Heart left ventricle (tissue), 16 donors: ENCODE measurements at regions not wholly inside any gene's neighbourhood (a gene's known extent, or its start where the extent isn't known, plus 50 kb on each side); places are given as distances from the start of the nearest gene placed in this dataset.

Experiments
- ATAC-seq, 4 donors: fragments of 200-7000 bp; cut with Tn5 transposase; one replicate each; pipeline ENCODE4 v1.9.1; 2020 to 2022; ENCODE audit warnings: moderate library complexity in 4 of 4, mild to moderate bottlenecking in 3 of 4, moderate number of reproducible peaks in 1 of 4
- DNase-seq, 5 donors: peaks; one replicate each; pipeline ENCODE4 v3.0.0-alpha.2; 2020
- H3K27ac ChIP-seq, 12 donors: fragments of 200-600 bp; sonication (generic) in 4 of 12; one replicate each; pipeline versions ENCODE4 v1.5.0 to v1.8.0; 2016 to 2022; ENCODE audit warnings: mild to moderate bottlenecking in 2 of 12
- H3K27me3 ChIP-seq, 9 donors: fragments of 200-600 bp; sonication (generic) in 2 of 9; one replicate each; pipeline versions ENCODE4 v1.5.1 to v1.8.0; 2016 to 2022; ENCODE audit warnings: mild to moderate bottlenecking in 3 of 9
- H3K36me3 ChIP-seq, 9 donors: fragments of 200-600 bp; sonication (generic) in 2 of 9; one replicate each; pipeline versions ENCODE4 v1.5.0 to v1.8.0; 2018 to 2022; ENCODE audit warnings: mild to moderate bottlenecking in 2 of 9
- H3K4me1 ChIP-seq, 12 donors: fragments of 200-600 bp; sonication (generic) in 4 of 12; one replicate each; pipeline versions ENCODE4 v1.5.0 to v1.8.0; 2016 to 2022; ENCODE audit warnings: mild to moderate bottlenecking in 3 of 12
- H3K4me3 ChIP-seq, 12 donors: fragments of 200-600 bp; sonication (generic) in 4 of 12; one replicate each; pipeline versions ENCODE4 v1.5.0 to v1.8.0; 2017 to 2022; ENCODE audit warnings: mild to moderate bottlenecking in 9 of 12, moderate library complexity in 4 of 12
- H3K9me3 ChIP-seq, 12 donors: fragments of 200-600 bp; sonication (generic) in 4 of 12; one replicate each; pipeline versions ENCODE4 v1.5.0 to v1.8.0; 2016 to 2022; ENCODE audit warnings: mild to moderate bottlenecking in 1 of 12
- CTCF ChIP-seq, 12 donors: fragments of 200-600 bp; sonication (generic) in 4 of 12; IDR thresholded peaks; one replicate each; pipeline versions ENCODE4 v1.5.0 to v1.8.0; 2018 to 2022; ENCODE audit warnings: antibody characterized with exemption in 12 of 12, mild to moderate bottlenecking in 5 of 12
- POLR2A ChIP-seq, 2 donors: fragments of 450-650 bp; IDR thresholded peaks; one replicate each; pipeline ENCODE4 v1.6.1; 2017; ENCODE audit warnings: antibody characterized with exemption in 2 of 2, mild to moderate bottlenecking in 2 of 2, moderate library complexity in 2 of 2
- WGBS, 4 donors: extraction: QIAGEN DNeasy Blood & Tissue Kit in 2 of 4; methylation state at CpG; one replicate each; pipeline versions ENCODE4 v1.1.5 to v1.1.7; 2013 to 2018; 5-methylcytosine and 5-hydroxymethylcytosine counted together
- intact Hi-C, 10 donors: fragments of 100-400 bp; cut with DNase I; formaldehyde crosslinking; loops; one replicate each; pipeline versions ENCODE4 v1.11.1 to v1.14.2; 2022
- donor health status: ischemic (EF 13 %, LVEDD 7.1; RV severe dilation, severe dysfunction).
- donor health status: healthy with polysubstance abuse.
- donor health status: DM: no; HTN: yes; CAD: no.
- donor health status: DM: no; HTN: no; CAD: no.
- donor health status: ischemic (EF 25% LVEDD 6.9; RV normal size, moderate dysfunction).
- donor health status: ischemic (EF 25% LVEDD 5.7; RV mildly dilated, moderate dysfunction).
- donor health status: healthy.
- donor health status: DM: yes; HTN: yes; CAD: no.
- donor health status: ischemic (EF 35%, LVEDD 5.7; RV mildly dilated, moderate dysfunction).
- donor health status: nonischemic (EF 11% LVEDD 7.7; RV severe dilation, severe dysfunction).
- donor health status: DM: yes; HTN: yes; CAD: no.
- donor health status: PGD.
- donor health status: ischemic (EF 29% LVEDD 5.4; RV normal size, mild dysfunction).
- donor health status: nonischemic (EF 23%, LVEDD 6.1; RV moderate dilation, normal function).

- DNase-seq (peak in 2 of 5 donors; percentile 48 to 63), ATAC-seq (peak in 2 of 4 donors; percentile 88 to 89)
- peak overlapping the region in 2 of 12 donors; percentile 22 to 44 for H3K27ac ChIP-seq
- peaks cover 0 to 23% (median 3%) of the 10 kb centered on the region in 12 donors for H3K4me1 ChIP-seq
- intact Hi-C loops, result loop anchor here in 4 of 10 donors (5.0 to 10.0 kb wide), 5 partner anchors 33 to 295 kb away; no protein-coding TSS in a partner anchor
- WGBS, 4 donors, result 30 to 60% (median 54%) methylated on average over 2 of the region's 2 CpGs
- no peaks in the 10 kb centered on the region for H3K27me3 ChIP-seq
- no peaks in the 10 kb centered on the region for H3K9me3 ChIP-seq
- no peak overlapping the region for H3K4me3 ChIP-seq
- TF ChIP-seq CTCF (IDR thresholded peaks at IDR 0.05) (no peak), POLR2A (IDR thresholded peaks at IDR 0.05) (no peak)
- H3K36me3 ChIP-seq, result no peaks in the 10 kb centered on the region
These were observed 173.9 kb upstream of the SERP2 start for GRCh38 chr13:44199627-44200207.

- no peak for ATAC-seq
- Histone ChIP-seq H3K27me3 (no peaks in the 10 kb centered on the region), H3K4me1 (peaks cover 0 to 2% (median 0%) of the 10 kb centered on the region in 12 donors), H3K36me3 (no peaks in the 10 kb centered on the region), H3K4me3 (no peak overlapping the region), H3K9me3 (peaks cover 0 to 12% (median 3%) of the 10 kb centered on the region in 12 donors), H3K27ac (no peak overlapping the region)
- no peak for DNase-seq
- 87 to 100% (median 89%) methylated on average over 3 of the region's 3 CpGs for WGBS, 4 donors
- TF ChIP-seq POLR2A (IDR thresholded peaks at IDR 0.05) (no peak), CTCF (IDR thresholded peaks at IDR 0.05) (no peak)
- intact Hi-C loops, result no loop called here
These were observed 167.2 kb upstream of the SERP2 start for GRCh38 chr13:44206434-44206833.

- intact Hi-C loops, result no loop called here
- DNase-seq (no peak), ATAC-seq (no peak)
- TF ChIP-seq POLR2A (IDR thresholded peaks at IDR 0.05) (no peak), CTCF (IDR thresholded peaks at IDR 0.05) (no peak)
- Histone ChIP-seq H3K4me3 (no peak overlapping the region), H3K27me3 (no peaks in the 10 kb centered on the region), H3K9me3 (peaks cover 0 to 12% (median 3%) of the 10 kb centered on the region in 12 donors), H3K4me1 (peaks cover 0 to 6% (median 0%) of the 10 kb centered on the region in 12 donors), H3K27ac (no peak overlapping the region), H3K36me3 (no peaks in the 10 kb centered on the region)
- 95 to 99% (median 98%) methylated on average over 2 of the region's 2 CpGs for WGBS, 4 donors
These were observed 166.1 kb upstream of the SERP2 start for GRCh38 chr13:44207476-44207875.

- DNase-seq (no peak), ATAC-seq (no peak)
- TF ChIP-seq POLR2A (IDR thresholded peaks at IDR 0.05) (no peak), CTCF (IDR thresholded peaks at IDR 0.05) (no peak)
- no peaks in the 10 kb centered on the region for H3K36me3 ChIP-seq
- 84 to 98% (median 88%) methylated on average over 2 of the region's 2 CpGs for WGBS, 4 donors
- intact Hi-C loops, result no loop called here
- H3K9me3 ChIP-seq, result peaks cover 0 to 10% (median 3%) of the 10 kb centered on the region in 12 donors
- H3K27ac ChIP-seq, result no peak overlapping the region
- H3K4me3 ChIP-seq, result no peak overlapping the region
- peaks cover 0 to 11% (median 0%) of the 10 kb centered on the region in 12 donors for H3K4me1 ChIP-seq
- no peaks in the 10 kb centered on the region for H3K27me3 ChIP-seq
These were observed 163.1 kb upstream of the SERP2 start for GRCh38 chr13:44210525-44210924.
